ENCODE measurements at regions not wholly inside any gene's neighbourhood (a gene's known extent, or its start where the extent isn't known, plus 50 kb on each side); places are given as distances from the start of the nearest gene placed in this dataset.
"Not testable (repeated sequence)": the region's sequence is repeated elsewhere in the genome, so short reads cannot be mapped to it uniquely, and the experiment has no call there.

DNA sequence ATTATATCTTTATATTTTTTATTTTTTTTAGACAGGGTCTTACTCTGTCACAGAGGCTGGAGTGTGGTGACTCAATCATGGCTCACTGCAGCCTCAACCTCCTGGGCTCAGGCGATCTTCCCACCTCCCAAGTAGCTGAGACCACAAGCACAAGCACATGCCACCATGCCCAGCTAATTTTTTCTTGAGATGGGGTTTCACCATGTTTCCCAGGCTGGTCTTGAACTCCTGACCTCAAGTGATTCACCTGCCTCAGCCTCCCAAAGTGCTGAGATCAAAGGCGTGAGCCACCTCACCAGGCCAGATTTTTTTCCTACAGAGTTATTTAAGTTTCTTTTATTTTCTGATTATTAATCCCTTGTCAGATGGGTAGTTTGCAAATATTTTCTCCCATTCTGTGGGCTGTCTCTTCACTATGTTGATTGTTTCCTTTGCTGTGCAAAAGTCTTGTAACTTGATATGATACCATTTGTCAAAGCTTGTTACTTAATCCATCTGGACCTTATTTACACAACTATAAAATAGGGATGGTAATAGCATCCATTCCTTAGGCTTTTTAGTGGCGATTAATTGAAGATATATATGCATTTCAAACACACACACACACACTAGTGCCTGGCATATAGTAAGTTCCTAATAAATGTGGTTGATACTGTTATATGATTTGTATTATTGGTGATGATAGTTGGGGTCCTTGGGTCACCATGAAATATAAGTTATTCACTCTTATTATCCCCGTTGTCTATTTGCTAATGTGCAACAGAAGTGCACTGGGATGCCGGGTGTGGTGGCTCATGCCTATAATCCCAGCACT lies 187.1 kb downstream of the BCAS1 start:
- H3K36me3 ChIP-seq = no peaks in the 10 kb centered on the region
- 84 to 95% (median 87%) methylated on average over 5 of the region's 5 CpGs for WGBS, 5 donors
- no peak overlapping the region for H3K27ac ChIP-seq
- no peaks in the 10 kb centered on the region for H3K9me3 ChIP-seq
- peaks cover 10 to 21% (median 12%) of the 10 kb centered on the region in 6 donors for H3K4me1 ChIP-seq
- no peak overlapping the region for H3K4me3 ChIP-seq
- intact Hi-C loops (cut with DNase I; ENCODE audit: low total_unique reads) = no loop called here
- H3K27me3 ChIP-seq (replicated peaks in 1 of 7) = no peaks in the 10 kb centered on the region
- DNase-seq = no peak
- TF ChIP-seq, protein P1, sequence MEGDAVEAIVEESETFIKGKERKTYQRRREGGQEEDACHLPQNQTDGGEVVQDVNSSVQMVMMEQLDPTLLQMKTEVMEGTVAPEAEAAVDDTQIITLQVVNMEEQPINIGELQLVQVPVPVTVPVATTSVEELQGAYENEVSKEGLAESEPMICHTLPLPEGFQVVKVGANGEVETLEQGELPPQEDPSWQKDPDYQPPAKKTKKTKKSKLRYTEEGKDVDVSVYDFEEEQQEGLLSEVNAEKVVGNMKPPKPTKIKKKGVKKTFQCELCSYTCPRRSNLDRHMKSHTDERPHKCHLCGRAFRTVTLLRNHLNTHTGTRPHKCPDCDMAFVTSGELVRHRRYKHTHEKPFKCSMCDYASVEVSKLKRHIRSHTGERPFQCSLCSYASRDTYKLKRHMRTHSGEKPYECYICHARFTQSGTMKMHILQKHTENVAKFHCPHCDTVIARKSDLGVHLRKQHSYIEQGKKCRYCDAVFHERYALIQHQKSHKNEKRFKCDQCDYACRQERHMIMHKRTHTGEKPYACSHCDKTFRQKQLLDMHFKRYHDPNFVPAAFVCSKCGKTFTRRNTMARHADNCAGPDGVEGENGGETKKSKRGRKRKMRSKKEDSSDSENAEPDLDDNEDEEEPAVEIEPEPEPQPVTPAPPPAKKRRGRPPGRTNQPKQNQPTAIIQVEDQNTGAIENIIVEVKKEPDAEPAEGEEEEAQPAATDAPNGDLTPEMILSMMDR (IDR thresholded peaks at IDR 0.05 in 8 of 11, conservative IDR thresholded peaks at IDR 0.05 in 3 of 11) = no peak
- TF ChIP-seq POLR2AphosphoS5 (IDR thresholded peaks at IDR 0.05) (no peak), POLR2A (IDR thresholded peaks at IDR 0.05) (no peak)

- H3K9me3 ChIP-seq; DNase-seq; intact Hi-C loops (cut with DNase I; ENCODE audit: low total_unique reads); H3K36me3 ChIP-seq; H3K27me3 ChIP-seq (replicated peaks in 1 of 7); H3K27ac ChIP-seq; H3K4me3 ChIP-seq: not testable (repeated sequence)
- peaks cover 13 to 24% (median 14%) of the 10 kb centered on the region in 6 donors for H3K4me1 ChIP-seq
- WGBS, 5 donors = 93 to 98% (median 97%) methylated on average over 5 of the region's 5 CpGs
Observed at GRCh38 chr20:53882438-53882986, 187.9 kb downstream of the BCAS1 start.

DNA sequence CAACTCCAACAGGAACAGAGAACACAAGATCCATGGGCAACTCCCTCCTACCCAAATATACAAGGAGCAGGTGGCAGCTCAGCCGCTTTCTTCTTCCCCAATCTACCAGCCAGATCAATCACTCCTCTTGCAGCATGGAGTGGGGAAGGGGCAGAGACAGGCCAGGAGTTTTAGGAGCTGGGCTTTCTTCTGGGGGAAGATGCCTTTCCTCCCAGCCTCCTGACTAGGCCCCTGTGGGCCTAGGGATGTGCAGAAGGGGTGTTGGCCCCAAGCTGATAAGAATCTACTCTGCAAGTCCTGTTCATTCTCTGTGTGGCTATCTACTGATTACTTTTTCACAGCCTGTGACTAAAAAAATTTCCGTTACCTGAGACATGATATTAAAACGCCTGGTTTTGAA lies 189.0 kb downstream of the BCAS1 start:
- H3K36me3 ChIP-seq = no peaks in the 10 kb centered on the region
- H3K27me3 ChIP-seq (replicated peaks in 1 of 7) = no peaks in the 10 kb centered on the region
- no peak overlapping the region for H3K27ac ChIP-seq
- no peaks in the 10 kb centered on the region for H3K9me3 ChIP-seq
- intact Hi-C loops (cut with DNase I; ENCODE audit: low total_unique reads) = no loop called here
- no peak for DNase-seq
- TF ChIP-seq POLR2AphosphoS5 (IDR thresholded peaks at IDR 0.05) (no peak), POLR2A (IDR thresholded peaks at IDR 0.05) (no peak)
- TF ChIP-seq, protein P1 (IDR thresholded peaks at IDR 0.05 in 8 of 11, conservative IDR thresholded peaks at IDR 0.05 in 3 of 11) = no peak
- peaks cover 13 to 24% (median 14%) of the 10 kb centered on the region in 6 donors for H3K4me1 ChIP-seq
- 87 to 92% (median 89%) methylated on average over 3 of the region's 3 CpGs for WGBS, 5 donors
- H3K4me3 ChIP-seq = no peak overlapping the region

DNA sequence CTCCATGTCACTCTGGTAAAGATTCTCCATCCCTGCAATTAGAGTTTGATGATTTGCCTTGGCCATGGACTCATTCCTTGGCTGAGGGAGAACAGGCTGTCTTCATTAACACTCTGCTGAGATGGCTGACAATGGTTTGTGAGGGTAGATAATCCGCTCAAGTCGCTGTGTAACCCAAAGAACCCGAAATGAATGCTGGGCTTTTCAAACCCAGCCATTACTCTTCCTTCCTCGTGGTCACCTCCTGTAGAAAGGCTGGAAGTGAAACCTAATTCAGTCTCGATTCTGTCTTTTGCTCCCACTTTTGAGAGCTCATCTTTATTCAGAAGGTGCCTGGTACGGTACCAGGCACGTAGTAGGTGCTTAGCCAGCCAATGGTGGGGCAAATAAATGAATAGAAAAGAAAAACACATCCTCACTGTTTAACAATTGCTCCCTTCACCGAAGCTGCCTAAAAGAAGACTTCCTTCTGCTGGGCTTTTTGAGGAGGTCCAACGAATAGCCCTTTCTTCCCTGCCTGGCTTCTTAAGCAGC lies 190.2 kb downstream of the BCAS1 start:
- Histone ChIP-seq H3K27ac (no peak overlapping the region), H3K27me3 (replicated peaks in 1 of 7) (no peaks in the 10 kb centered on the region), H3K4me3 (no peak overlapping the region), H3K4me1 (peaks cover 13 to 24% (median 14%) of the 10 kb centered on the region in 6 donors), H3K9me3 (no peaks in the 10 kb centered on the region), H3K36me3 (no peaks in the 10 kb centered on the region)
- no peak for DNase-seq
- intact Hi-C loops (cut with DNase I; ENCODE audit: low total_unique reads) = no loop called here
- TF ChIP-seq, protein P1 (IDR thresholded peaks at IDR 0.05 in 8 of 11, conservative IDR thresholded peaks at IDR 0.05 in 3 of 11) = no peak
- no peak for TF ChIP-seq POLR2A (IDR thresholded peaks at IDR 0.05)
- TF ChIP-seq POLR2AphosphoS5 (IDR thresholded peaks at IDR 0.05) = no peak
- 75 to 79% (median 78%) methylated on average over 9 of the region's 9 CpGs for WGBS, 5 donors

Measured in spleen (tissue), 11 donors.